H1 (cell line): ENCODE measurements at regions not wholly inside any gene's neighbourhood (a gene's known extent, or its start where the extent isn't known, plus 50 kb on each side); places are given as distances from the start of the nearest gene placed in this dataset.

Experiments
- CREB1 ChIP-seq: IDR thresholded peaks from 2 replicates; pipeline ENCODE4 v1.6.1; 2012; ENCODE audit warnings: inconsistent platforms
- CTCF ChIP-seq, 3 experiments: IDR thresholded peaks; 1 replicate in 2 of 3; 2 replicates in 1 of 3; pipeline versions ENCODE4 v1.5.1 to v1.6.1; 2011; ENCODE audit warnings: low read length in 3 of 3, mild to moderate bottlenecking in 3 of 3, inconsistent platforms in 2 of 3, low read depth in 1 of 3, moderate library complexity in 1 of 3; ENCODE audit not compliant: insufficient read depth in 1 of 3; ENCODE audit errors: control extremely low read depth in 1 of 3
- EP300 ChIP-seq, 2 experiments: IDR thresholded peaks; 1 replicate in 1 of 2; 2 replicates in 1 of 2; pipeline ENCODE4 v1.6.1; 2011 to 2012; ENCODE audit warnings: low read depth in 2 of 2, low read length in 2 of 2, mild to moderate bottlenecking in 2 of 2, borderline replicate concordance in 1 of 2, inconsistent platforms in 1 of 2, moderate library complexity in 1 of 2
- EZH2 ChIP-seq: fragments of 200-600 bp; sonication (generic); IDR thresholded peaks from 2 replicates; pipeline ENCODE4 v1.7.1; 2012; ENCODE audit warnings: low read depth, mild to moderate bottlenecking, moderate library complexity, low read length, inconsistent platforms; ENCODE audit not compliant: severe bottlenecking
- GTF2F1 ChIP-seq: IDR thresholded peaks from 2 replicates; pipeline ENCODE4 v1.6.1; 2012; ENCODE audit warnings: low read depth, low read length, improper control_type of control experiment, borderline replicate concordance
- MAFK ChIP-seq: IDR thresholded peaks from 2 replicates; pipeline ENCODE4 v1.6.1; 2012; ENCODE audit warnings: low read depth, mild to moderate bottlenecking, improper control_type of control experiment, low read length
- POLR2A ChIP-seq, 2 experiments: IDR thresholded peaks; 1 replicate in 1 of 2; 2 replicates in 1 of 2; pipeline ENCODE4 v1.6.1; 2011; ENCODE audit warnings: low read depth in 2 of 2, low read length in 2 of 2, mild to moderate bottlenecking in 2 of 2; ENCODE audit errors: control extremely low read depth in 1 of 2

GRCh38 chr15:58288592-58288991, 143.2 kb upstream of the LIPC start:
- TF ChIP-seq MAFK (no peak), POLR2A (IDR thresholded peaks at IDR 0.05; ENCODE audit: control extremely low read depth in 1 of 2, low read depth in 2 of 2, low read length in 2 of 2) (no peak), GTF2F1 (no peak), CTCF (IDR thresholded peaks at IDR 0.05; ENCODE audit: control extremely low read depth in 1 of 3, insufficient read depth in 1 of 3, low read depth in 1 of 3, low read length in 3 of 3) (no peak), EP300 (IDR thresholded peaks at IDR 0.05; ENCODE audit: borderline replicate concordance in 1 of 2, low read depth in 2 of 2, low read length in 2 of 2) (no peak), EZH2 (no peak), CREB1 (no peak)
